Non-pigmented ciliary epithelial cell (primary cell): ENCODE measurements at regions not wholly inside any gene's neighbourhood (a gene's known extent, or its start where the extent isn't known, plus 50 kb on each side); places are given as distances from the start of the nearest gene placed in this dataset.

Experiments
- DNase-seq: peaks from one replicate; pipeline ENCODE4 v3.0.0-alpha.2; 2010; ENCODE audit warnings: low read depth

GRCh38 chr10:128875030-128875744 lies 591.9 kb upstream of the MGMT start:
- no peak for DNase-seq

- DNase-seq = no peak
Observed at GRCh38 chr10:128875956-128876736, 590.9 kb upstream of the MGMT start.

GRCh38 chr10:128877141-128877540 lies 589.9 kb upstream of the MGMT start:
- no peak for DNase-seq

- no peak for DNase-seq
Observed at GRCh38 chr10:128877936-128878335, 589.1 kb upstream of the MGMT start.

DNA sequence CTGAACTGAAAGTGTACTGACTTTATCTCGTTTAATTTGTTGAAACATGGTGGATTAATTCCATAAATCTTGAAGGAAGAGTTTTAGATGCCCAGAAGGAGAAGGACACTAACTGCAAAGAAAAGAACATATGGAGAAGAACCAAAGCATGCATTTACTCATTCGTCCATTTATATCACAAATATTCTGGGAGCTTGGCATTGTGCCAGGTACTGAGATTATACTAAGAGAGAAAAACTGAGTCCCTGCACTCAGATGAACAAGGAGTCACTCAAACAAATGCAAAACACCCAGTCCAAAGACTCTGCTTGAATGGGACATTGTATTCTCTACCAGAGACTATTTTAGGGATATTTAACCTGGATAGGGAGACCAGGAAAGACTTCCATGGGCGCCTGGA lies 588.0 kb upstream of the MGMT start:
- DNase-seq = no peak

DNA sequence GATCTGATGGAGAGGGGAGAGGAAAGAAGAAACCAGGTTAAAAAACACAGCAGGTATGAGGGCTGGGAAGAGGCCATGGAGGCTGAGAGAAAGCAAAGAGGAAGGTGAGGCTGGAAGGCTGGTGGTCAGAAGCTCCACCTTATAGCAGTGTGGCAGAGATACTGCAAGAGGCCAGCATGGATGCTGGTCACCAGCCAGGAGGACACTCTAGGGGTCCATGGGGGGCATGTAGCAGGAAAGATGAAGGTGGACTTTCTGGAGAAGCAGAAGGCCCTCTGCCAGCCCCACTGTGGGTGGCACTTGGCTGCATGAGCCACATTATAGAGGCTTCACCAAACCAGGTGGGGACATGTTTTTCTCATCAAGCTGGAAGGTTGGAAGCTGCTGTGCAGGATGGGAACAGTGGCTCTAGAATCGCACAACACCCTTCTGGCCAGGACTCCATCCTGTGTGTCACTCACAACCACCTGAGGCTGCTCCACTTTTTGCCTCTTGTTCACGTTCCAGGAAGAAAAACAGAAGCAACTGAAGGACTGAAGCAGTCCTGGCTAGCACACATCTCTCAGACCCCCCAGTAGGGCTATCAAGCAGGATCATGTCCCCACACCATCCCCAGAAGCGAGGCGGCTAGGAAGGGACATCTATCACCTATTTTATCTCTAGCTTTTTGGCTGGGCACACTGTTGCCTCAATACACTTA lies 587.5 kb upstream of the MGMT start:
- no peak for DNase-seq

- DNase-seq = no peak
Observed at GRCh38 chr10:128880159-128880725, 586.8 kb upstream of the MGMT start.

DNA sequence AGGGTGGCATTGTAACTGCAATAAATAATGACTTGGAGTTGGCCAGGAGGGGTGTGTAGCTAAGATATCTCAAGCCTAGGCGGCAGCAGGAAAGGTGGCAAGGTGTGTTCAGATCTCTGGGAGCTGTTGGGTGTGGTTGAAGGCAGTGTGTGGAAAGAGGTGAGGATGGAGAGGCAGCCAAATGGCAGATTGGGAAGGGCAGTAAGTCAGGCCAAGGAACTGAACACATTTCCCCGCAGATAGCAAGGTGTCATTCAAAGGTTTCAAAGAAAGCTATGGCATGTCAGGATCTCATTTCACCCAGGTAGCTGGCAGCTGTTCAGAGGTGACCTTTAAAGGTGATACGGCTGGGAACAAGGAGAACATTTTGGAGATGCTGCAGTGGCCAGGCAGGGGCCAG lies 586.0 kb upstream of the MGMT start:
- no peak for DNase-seq

DNA sequence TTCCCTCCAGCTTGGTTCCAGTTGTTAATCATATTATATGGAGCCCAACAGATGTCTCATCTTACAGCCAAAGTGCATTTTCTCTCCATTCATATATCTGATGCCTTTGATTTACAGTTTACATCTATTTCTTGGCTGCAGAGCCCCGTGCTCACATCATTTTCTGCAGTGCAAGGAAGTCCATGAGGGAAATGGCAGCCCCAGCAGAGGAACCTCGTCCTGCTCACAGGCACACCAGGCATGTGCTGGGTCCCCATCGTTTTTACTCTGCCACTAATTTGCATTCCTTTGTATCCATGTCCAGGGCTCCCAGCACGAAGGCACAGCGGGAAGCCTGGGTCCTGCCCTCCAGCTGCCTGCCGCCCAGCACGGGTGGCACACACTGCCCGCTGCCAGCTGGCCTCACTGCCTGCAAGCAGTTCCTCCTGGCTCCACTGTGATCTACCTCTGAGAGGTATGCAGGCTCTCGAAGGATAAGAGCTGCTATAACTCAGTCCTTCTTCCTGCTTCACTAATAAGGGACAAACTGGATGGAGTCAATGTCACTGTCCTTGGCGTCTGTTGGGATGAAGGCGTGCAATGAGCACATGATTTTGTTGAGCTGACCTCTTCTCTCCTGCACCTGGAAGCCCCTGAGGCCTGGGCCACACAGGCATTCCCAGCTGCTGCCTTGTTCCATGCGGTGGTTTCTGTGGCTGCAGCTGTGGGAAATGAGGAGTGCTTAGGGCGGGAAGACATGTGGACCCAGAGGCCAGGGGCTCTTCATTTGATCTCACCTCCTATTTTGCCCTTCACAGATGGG lies 583.6 kb upstream of the MGMT start:
- DNase-seq = no peak

- no peak for DNase-seq
Observed at GRCh38 chr10:128884033-128884425, 583.0 kb upstream of the MGMT start.

DNA sequence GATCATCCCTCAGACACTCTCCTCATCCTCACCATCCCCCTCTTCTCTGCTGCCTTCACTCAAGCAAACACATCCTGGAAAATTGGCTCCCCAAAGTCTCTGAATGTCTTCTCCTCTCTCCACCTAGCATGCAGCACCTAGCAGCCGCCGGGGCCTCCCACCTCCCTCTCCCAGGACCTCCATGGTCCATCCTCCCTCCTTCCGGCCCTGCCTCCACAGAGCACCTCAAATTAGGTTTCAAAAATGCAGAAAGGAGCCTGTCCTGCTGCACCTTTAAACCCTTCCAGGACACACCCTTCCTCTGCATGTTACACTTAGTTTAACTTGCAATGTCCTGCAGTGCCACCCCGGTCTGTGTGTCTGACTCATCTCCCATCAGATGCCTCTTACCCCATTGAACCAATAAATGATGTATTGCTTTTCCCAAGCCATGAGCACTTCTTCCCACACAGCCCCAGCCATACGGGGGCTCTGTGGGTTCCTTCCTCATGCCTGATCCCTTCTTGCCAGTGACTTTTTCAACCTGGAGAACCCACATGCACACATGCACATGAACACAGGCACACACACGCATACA lies 582.5 kb upstream of the MGMT start:
- no peak for DNase-seq

- no peak for DNase-seq
Observed at GRCh38 chr10:128885573-128886555, 581.2 kb upstream of the MGMT start.

DNA sequence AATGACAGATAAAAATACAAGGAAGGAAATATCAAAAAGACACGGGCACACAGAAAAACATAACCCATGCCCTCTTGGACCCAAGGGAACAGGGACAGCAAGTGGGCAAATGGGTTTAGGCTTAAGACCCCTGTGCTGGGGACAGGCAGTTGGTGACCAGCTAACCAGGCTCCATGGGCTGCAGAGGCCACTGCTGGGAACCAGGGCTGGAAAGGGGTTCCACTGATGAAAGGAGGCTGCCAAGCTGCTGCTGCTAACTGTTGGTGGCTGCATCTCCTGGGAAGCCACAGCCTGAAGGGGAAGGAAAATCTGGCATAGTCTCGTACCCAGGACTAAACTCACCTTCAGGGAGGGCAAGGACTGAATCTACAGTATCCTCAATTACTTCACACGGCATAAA lies 579.2 kb upstream of the MGMT start:
- no peak for DNase-seq

GRCh38 chr10:128892005-128892404 lies 575.0 kb upstream of the MGMT start:
- DNase-seq = no peak

GRCh38 chr10:128894641-128895040 lies 572.4 kb upstream of the MGMT start:
- no peak for DNase-seq

DNA sequence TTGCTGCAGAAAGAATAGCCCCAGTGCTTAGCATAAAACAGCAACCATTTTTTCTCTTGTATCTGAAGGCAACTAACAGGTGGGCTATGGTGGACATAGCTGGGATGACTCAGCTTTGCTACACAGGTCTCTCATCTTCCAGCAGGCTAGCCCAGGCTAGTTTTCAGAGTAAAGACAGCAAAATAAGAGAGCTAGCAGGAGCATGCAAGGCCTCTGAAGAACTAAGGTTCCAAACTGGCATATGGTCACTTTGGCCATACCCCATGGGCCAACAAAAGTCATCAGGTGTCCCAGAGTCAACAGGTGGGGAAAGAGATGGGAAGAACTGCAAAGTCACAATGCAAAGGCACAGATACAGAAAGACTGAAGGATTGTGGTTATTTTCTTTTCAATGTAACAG lies 571.6 kb upstream of the MGMT start:
- no peak for DNase-seq

DNA sequence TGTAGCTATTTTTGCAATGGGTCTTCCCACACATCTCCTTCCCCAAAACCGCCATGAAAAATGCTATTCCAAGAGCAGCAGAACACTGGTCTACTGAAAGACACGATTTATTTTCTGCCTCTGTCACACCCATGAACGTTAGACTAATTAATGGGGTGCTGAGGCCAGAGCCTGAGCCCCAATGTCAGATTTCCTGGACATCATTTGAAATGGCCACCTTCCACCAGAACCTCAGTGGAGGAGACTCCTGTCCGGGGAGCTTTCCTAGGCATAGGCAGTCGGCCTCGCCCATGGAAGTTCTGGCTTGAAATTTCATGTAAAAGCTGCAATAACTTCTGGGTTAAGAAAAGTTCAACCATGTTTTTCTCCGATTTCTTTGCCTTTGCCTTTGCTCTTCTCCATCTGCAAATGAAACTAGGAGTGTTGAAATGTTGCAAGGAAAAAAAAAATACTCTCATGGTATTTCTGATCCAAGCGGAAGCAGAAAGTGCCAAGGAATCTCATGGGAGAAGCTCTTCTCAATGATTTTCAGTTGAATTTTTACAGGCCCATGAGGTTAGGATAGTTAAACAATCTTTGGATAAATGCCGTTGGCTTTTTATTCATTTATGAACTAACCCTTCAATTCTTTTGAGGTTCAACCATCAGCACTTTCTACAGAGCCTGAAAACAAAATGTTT lies 570.8 kb upstream of the MGMT start:
- DNase-seq = no peak

DNA sequence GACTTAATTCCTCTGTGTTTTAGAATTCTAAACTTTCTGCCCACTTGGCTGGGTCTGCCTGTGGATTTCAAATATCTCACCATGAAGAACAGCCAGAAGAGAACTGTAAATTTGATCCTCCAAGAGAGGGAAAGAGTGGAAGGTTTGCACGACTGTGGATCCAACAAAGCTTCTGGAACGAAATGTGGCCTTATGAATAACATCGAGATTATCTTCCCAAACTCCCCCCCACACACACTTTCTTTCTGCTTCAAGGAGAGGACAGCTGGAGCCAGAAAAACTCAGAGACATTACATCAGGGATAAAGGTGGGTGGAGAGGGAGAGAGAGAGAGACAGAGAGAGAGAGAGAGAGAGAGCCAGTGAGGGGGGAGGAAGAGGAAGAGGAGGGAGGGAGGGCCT lies 570.1 kb upstream of the MGMT start:
- no peak for DNase-seq

- DNase-seq = no peak
Observed at GRCh38 chr10:128897401-128898129, 569.5 kb upstream of the MGMT start.
